Kidney (tissue), 13 donors: ENCODE measurements at regions not wholly inside any gene's neighbourhood (a gene's known extent, or its start where the extent isn't known, plus 50 kb on each side); places are given as distances from the start of the nearest gene placed in this dataset.

Source experiments
- DNase-seq, 5 donors: peaks; one replicate each; pipeline ENCODE4 v3.0.0-alpha.2; 2013 to 2020
- FAIRE-seq: peaks from 2 replicates; lab custom pipeline; 2012; peaks lifted over from hg19 to GRCh38; lab: Jason Lieb, UNC
- H3K27ac ChIP-seq, 2 donors: one replicate each; pipeline ENCODE4 v1.7.0; 2013; ENCODE audit warnings: low read depth in 2 of 2, low read length in 2 of 2, inconsistent platforms in 1 of 2
- H3K27me3 ChIP-seq: one replicate; pipeline ENCODE4 v1.7.1; 2013; ENCODE audit warnings: low read length, inconsistent platforms; ENCODE audit not compliant: control insufficient read depth, insufficient read depth
- H3K36me3 ChIP-seq, 3 donors: one replicate each; pipeline versions ENCODE4 v1.7.0 to v1.7.1; 2013; ENCODE audit warnings: low read length in 3 of 3, control low read depth in 1 of 3, inconsistent platforms in 1 of 3; ENCODE audit not compliant: insufficient read depth in 3 of 3, control insufficient read depth in 2 of 3
- H3K4me1 ChIP-seq, 3 donors: one replicate each; pipeline versions ENCODE4 v1.7.0 to v1.7.1; 2013; ENCODE audit warnings: low read length in 3 of 3, inconsistent platforms in 1 of 3, low read depth in 1 of 3; ENCODE audit not compliant: control insufficient read depth in 2 of 3, insufficient read depth in 2 of 3
- H3K4me3 ChIP-seq, 3 donors: one replicate each; pipeline versions ENCODE4 v1.7.0 to v1.8.1; 2013; ENCODE audit warnings: low read length in 3 of 3, control low read depth in 1 of 3, inconsistent platforms in 1 of 3
- H3K9ac ChIP-seq, 3 donors: one replicate each; pipeline versions ENCODE4 v1.7.0 to v1.7.1; 2013; ENCODE audit warnings: low read length in 3 of 3, control low read depth in 1 of 3, inconsistent platforms in 1 of 3
- H3K9me3 ChIP-seq, 3 donors: one replicate each; pipeline versions ENCODE4 v1.7.0 to v1.7.1; 2013; ENCODE audit warnings: low read length in 3 of 3, control low read depth in 1 of 3, inconsistent platforms in 1 of 3; ENCODE audit not compliant: control insufficient read depth in 2 of 3, insufficient read depth in 1 of 3
- intact Hi-C: fragments of 100-400 bp; cut with DNase I; formaldehyde crosslinking; loops from one replicate; pipeline ENCODE4 v1.11.1; 2022
- TF ChIP-seq, protein P1 (sequence below): IDR thresholded peaks from 3 replicates; pipeline ENCODE4 v1.5.1; 2012; ENCODE audit warnings: mild to moderate bottlenecking, moderate library complexity, borderline replicate concordance; ENCODE audit not compliant: insufficient read depth; ENCODE audit errors: extremely low read depth
- donor health status: control.
- donor health status: control.
- donor health status: control.
- donor health status: control.
- donor health status: control.
- donor health status: DM: yes; HTN: yes; CAD: no.
- donor health status: Normal renal cell carcinoma (clear cell type).

DNA sequence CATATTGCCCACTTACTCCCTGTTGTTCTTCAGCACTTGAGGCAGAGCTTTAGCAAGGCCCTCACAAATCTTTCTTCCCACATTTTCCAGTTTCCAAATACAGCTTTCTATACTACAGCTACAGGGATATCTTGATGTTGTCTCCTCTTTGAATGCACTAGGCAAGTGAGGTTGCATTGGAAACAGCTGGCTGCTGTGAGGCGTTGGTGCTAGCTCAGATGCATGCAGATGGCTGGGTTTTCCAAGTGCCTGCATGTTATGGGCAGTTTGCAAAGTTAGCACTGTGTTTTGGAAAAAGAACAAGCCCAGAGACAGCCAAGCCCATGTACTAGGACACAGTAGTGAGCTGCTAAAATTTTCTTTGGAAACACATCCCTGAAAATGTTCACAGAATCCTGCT is 315.1 kb upstream of the RASGEF1B start:
- TF ChIP-seq, protein P1, sequence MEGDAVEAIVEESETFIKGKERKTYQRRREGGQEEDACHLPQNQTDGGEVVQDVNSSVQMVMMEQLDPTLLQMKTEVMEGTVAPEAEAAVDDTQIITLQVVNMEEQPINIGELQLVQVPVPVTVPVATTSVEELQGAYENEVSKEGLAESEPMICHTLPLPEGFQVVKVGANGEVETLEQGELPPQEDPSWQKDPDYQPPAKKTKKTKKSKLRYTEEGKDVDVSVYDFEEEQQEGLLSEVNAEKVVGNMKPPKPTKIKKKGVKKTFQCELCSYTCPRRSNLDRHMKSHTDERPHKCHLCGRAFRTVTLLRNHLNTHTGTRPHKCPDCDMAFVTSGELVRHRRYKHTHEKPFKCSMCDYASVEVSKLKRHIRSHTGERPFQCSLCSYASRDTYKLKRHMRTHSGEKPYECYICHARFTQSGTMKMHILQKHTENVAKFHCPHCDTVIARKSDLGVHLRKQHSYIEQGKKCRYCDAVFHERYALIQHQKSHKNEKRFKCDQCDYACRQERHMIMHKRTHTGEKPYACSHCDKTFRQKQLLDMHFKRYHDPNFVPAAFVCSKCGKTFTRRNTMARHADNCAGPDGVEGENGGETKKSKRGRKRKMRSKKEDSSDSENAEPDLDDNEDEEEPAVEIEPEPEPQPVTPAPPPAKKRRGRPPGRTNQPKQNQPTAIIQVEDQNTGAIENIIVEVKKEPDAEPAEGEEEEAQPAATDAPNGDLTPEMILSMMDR: no peak
- Histone ChIP-seq H3K4me3 (no peak overlapping the region), H3K27me3 (no peaks in the 10 kb centered on the region), H3K27ac (no peak overlapping the region), H3K9ac (no peak overlapping the region), H3K36me3 (no peaks in the 10 kb centered on the region), H3K4me1 (peaks cover 0 to 6% (median 3%) of the 10 kb centered on the region in 3 donors), H3K9me3 (no peaks in the 10 kb centered on the region)
- DNase-seq (no peak), FAIRE-seq (no peak)
- intact Hi-C loops: no loop called here

GRCh38 chr4:81786063-81786763 is 314.5 kb upstream of the RASGEF1B start:
- FAIRE-seq: peak; percentile 6
- Histone ChIP-seq H3K36me3 (no peaks in the 10 kb centered on the region), H3K27me3 (no peaks in the 10 kb centered on the region), H3K9me3 (no peaks in the 10 kb centered on the region), H3K4me3 (no peak overlapping the region), H3K9ac (no peak overlapping the region), H3K4me1 (peaks cover 0 to 6% (median 3%) of the 10 kb centered on the region in 3 donors), H3K27ac (no peak overlapping the region)
- TF ChIP-seq, protein P1: no peak
- intact Hi-C loops: no loop called here
- peak in 2 of 5 donors; percentile 8 to 30 for DNase-seq

DNA sequence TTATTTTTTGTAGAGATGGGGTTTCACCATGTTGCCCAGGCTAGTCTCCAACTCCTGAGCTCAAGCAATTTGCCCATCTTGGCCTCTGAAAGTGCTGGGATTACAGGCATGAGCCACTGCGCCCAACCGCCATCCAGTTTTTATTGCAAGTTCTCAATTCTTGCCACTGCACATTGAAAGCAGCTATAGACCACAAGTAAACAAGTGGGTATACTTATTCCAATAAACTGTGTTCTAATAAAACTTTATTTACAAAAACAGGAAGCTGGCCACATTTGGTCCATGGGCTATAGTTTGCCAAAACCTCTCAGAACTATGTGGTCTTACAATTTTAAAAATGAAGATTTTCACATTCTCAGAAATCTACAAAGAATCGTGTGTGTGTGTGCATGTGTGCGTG is 313.6 kb upstream of the RASGEF1B start:
- Histone ChIP-seq H3K4me1 (peaks cover 0 to 6% (median 3%) of the 10 kb centered on the region in 3 donors), H3K4me3 (no peak overlapping the region), H3K27me3 (no peaks in the 10 kb centered on the region), H3K36me3 (no peaks in the 10 kb centered on the region), H3K9me3 (no peaks in the 10 kb centered on the region), H3K27ac (no peak overlapping the region), H3K9ac (no peak overlapping the region)
- FAIRE-seq: no peak
- DNase-seq: no peak
- TF ChIP-seq, protein P1: no peak
- intact Hi-C loops: no loop called here
